ENCODE measurements at regions not wholly inside any gene's neighbourhood (a gene's known extent, or its start where the extent isn't known, plus 50 kb on each side); places are given as distances from the start of the nearest gene placed in this dataset.

- H3K4me1 ChIP-seq = no peaks in the 10 kb centered on the region
- H3K27ac ChIP-seq = no peak overlapping the region
- no peak for TF ChIP-seq POLR2A (IDR thresholded peaks at IDR 0.05)
- no peaks in the 10 kb centered on the region for H3K27me3 ChIP-seq
- no peak overlapping the region for H3K4me3 ChIP-seq
- DNase-seq (ENCODE audit: extremely low spot score in 2 of 2) = no peak
- intact Hi-C loops (cut with DNase I) = no loop called here
- no peaks in the 10 kb centered on the region for H3K36me3 ChIP-seq
- H3K9me3 ChIP-seq = no peaks in the 10 kb centered on the region
Observed at GRCh38 chr13:71087432-71087831, 779.6 kb downstream of the DACH1 start.

- no peak overlapping the region for H3K27ac ChIP-seq
- H3K4me1 ChIP-seq = no peaks in the 10 kb centered on the region
- no peaks in the 10 kb centered on the region for H3K9me3 ChIP-seq
- intact Hi-C loops (cut with DNase I) = no loop called here
- TF ChIP-seq CTCF (IDR thresholded peaks at IDR 0.05) (no peak), POLR2AphosphoS5 (IDR thresholded peaks at IDR 0.05; ENCODE audit: insufficient read depth in 1 of 2, low read depth in 1 of 2) (no peak), POLR2A (IDR thresholded peaks at IDR 0.05) (no peak)
- no peak overlapping the region for H3K4me3 ChIP-seq
- DNase-seq (ENCODE audit: extremely low spot score in 2 of 2) = no peak
- no peaks in the 10 kb centered on the region for H3K36me3 ChIP-seq
- no peaks in the 10 kb centered on the region for H3K27me3 ChIP-seq
Observed at GRCh38 chr13:71087006-71087405, 780.0 kb downstream of the DACH1 start.

GRCh38 chr13:71082631-71083030 is 784.4 kb downstream of the DACH1 start:
- no peaks in the 10 kb centered on the region for H3K9me3 ChIP-seq
- H3K4me3 ChIP-seq = no peak overlapping the region
- intact Hi-C loops (cut with DNase I) = no loop called here
- no peaks in the 10 kb centered on the region for H3K4me1 ChIP-seq
- TF ChIP-seq POLR2A (IDR thresholded peaks at IDR 0.05) (no peak), POLR2AphosphoS5 (IDR thresholded peaks at IDR 0.05; ENCODE audit: insufficient read depth in 1 of 2, low read depth in 1 of 2) (no peak), CTCF (IDR thresholded peaks at IDR 0.05) (no peak)
- DNase-seq (ENCODE audit: extremely low spot score in 2 of 2) = no peak
- no peaks in the 10 kb centered on the region for H3K36me3 ChIP-seq
- H3K27me3 ChIP-seq = no peaks in the 10 kb centered on the region
- H3K27ac ChIP-seq = no peak overlapping the region

- Histone ChIP-seq H3K4me3 (no peak overlapping the region), H3K27ac (no peak overlapping the region), H3K4me1 (no peaks in the 10 kb centered on the region), H3K9me3 (no peaks in the 10 kb centered on the region), H3K27me3 (no peaks in the 10 kb centered on the region), H3K36me3 (no peaks in the 10 kb centered on the region)
- no peak for DNase-seq (ENCODE audit: extremely low spot score in 2 of 2)
- TF ChIP-seq POLR2A (IDR thresholded peaks at IDR 0.05) = no peak
- TF ChIP-seq CTCF (IDR thresholded peaks at IDR 0.05) = no peak
- no peak for TF ChIP-seq POLR2AphosphoS5 (IDR thresholded peaks at IDR 0.05; ENCODE audit: insufficient read depth in 1 of 2, low read depth in 1 of 2)
- intact Hi-C loops (cut with DNase I) = no loop called here
Observed at GRCh38 chr13:71079638-71080037, 787.4 kb downstream of the DACH1 start.

- no peak for DNase-seq (ENCODE audit: extremely low spot score in 2 of 2)
- no peaks in the 10 kb centered on the region for H3K27me3 ChIP-seq
- H3K9me3 ChIP-seq = no peaks in the 10 kb centered on the region
- no peak for TF ChIP-seq CTCF (IDR thresholded peaks at IDR 0.05)
- no peak for TF ChIP-seq POLR2AphosphoS5 (IDR thresholded peaks at IDR 0.05; ENCODE audit: insufficient read depth in 1 of 2, low read depth in 1 of 2)
- no peak for TF ChIP-seq POLR2A (IDR thresholded peaks at IDR 0.05)
- no peaks in the 10 kb centered on the region for H3K36me3 ChIP-seq
- no peak overlapping the region for H3K27ac ChIP-seq
- no peak overlapping the region for H3K4me3 ChIP-seq
- no peaks in the 10 kb centered on the region for H3K4me1 ChIP-seq
- intact Hi-C loops (cut with DNase I) = no loop called here
Observed at GRCh38 chr13:71068041-71068440, 799.0 kb downstream of the DACH1 start.
